ENCODE measurements at regions not wholly inside any gene's neighbourhood (a gene's known extent, or its start where the extent isn't known, plus 50 kb on each side); places are given as distances from the start of the nearest gene placed in this dataset.

GRCh38 chr10:74760086-74760979, 66.1 kb upstream of the KAT6B start:
- H3K27ac Mint-ChIP-seq = no peak overlapping the region

GRCh38 chr10:74763934-74764591, 62.3 kb upstream of the KAT6B start:
- peaks cover 2% of the 10 kb centered on the region for H3K27me3 Mint-ChIP-seq
- POLR2A ChIA-PET = no interaction called here
- H3K36me3 Mint-ChIP-seq (ENCODE audit: low read depth) = no peaks in the 10 kb centered on the region
- H3K9me3 Mint-ChIP-seq = no peaks in the 10 kb centered on the region
- no peak for DNase-seq
- no peaks in the 10 kb centered on the region for H3K4me1 Mint-ChIP-seq
- H3K27ac Mint-ChIP-seq = no peak overlapping the region
- no peak overlapping the region for H3K4me3 Mint-ChIP-seq
- CTCF ChIA-PET = no interaction called here

More at GRCh38 chr10:74760086-74760979, 66.1 kb upstream of the KAT6B start:
- H3K4me3 Mint-ChIP-seq = no peak overlapping the region
- H3K4me1 Mint-ChIP-seq = peaks cover 2% of the 10 kb centered on the region
- ChIA-PET CTCF (interaction anchor here (0.6 kb wide), 1 partner anchor 646 kb away, joined by 3 read pairs; no protein-coding TSS in a partner anchor), POLR2A (no interaction called here)
- no peaks in the 10 kb centered on the region for H3K27me3 Mint-ChIP-seq
- no peaks in the 10 kb centered on the region for H3K9me3 Mint-ChIP-seq
- no peaks in the 10 kb centered on the region for H3K36me3 Mint-ChIP-seq (ENCODE audit: low read depth)
- DNase-seq = no peak

DNA sequence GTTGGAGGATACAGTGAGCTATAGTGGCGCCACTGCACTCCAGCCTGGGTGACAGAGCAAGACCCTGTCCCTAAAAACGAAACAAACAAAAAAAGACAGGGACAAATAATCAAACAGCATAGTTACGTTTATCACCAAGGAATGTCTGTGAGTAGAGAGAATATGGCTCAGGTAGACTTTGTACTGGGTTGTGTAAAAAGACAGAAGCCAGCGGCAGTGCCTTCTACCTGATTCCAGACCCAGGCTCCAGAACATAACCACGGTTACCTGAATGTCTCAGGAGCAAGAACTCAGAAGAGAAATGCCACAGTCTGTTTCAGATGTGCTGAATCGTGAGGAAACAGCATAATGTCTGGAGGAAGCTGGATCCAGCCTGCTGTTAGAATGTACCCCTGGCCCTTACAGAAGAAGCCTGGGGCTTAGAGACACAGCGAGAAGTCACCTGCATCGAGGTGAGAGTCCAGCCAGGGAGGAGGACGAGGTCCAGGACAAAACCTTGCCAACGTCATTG, 60.9 kb upstream of the KAT6B start:
- H3K27me3 Mint-ChIP-seq = peaks cover 2% of the 10 kb centered on the region
- H3K36me3 Mint-ChIP-seq (ENCODE audit: low read depth) = no peaks in the 10 kb centered on the region
- POLR2A ChIA-PET = no interaction called here
- peaks cover 3% of the 10 kb centered on the region for H3K4me1 Mint-ChIP-seq
- no peaks in the 10 kb centered on the region for H3K9me3 Mint-ChIP-seq
- no peak overlapping the region for H3K4me3 Mint-ChIP-seq
- CTCF ChIA-PET = no interaction called here
- no peak for DNase-seq
- no peak overlapping the region for H3K27ac Mint-ChIP-seq

- ChIA-PET POLR2A (no interaction called here), CTCF (no interaction called here)
- Mint-ChIP-seq H3K27me3 (peaks cover 2% of the 10 kb centered on the region), H3K36me3 (ENCODE audit: low read depth) (no peaks in the 10 kb centered on the region), H3K27ac (no peak overlapping the region), H3K4me1 (peaks cover 3% of the 10 kb centered on the region), H3K9me3 (no peaks in the 10 kb centered on the region), H3K4me3 (no peak overlapping the region)
- no peak for DNase-seq
These were observed 59.9 kb upstream of the KAT6B start for GRCh38 chr10:74766501-74766900.

- ChIA-PET CTCF (no interaction called here), POLR2A (no interaction called here)
- Mint-ChIP-seq H3K27me3 (peaks cover 2% of the 10 kb centered on the region), H3K4me1 (peaks cover 3% of the 10 kb centered on the region), H3K36me3 (ENCODE audit: low read depth) (no peaks in the 10 kb centered on the region), H3K27ac (no peak overlapping the region), H3K9me3 (peaks cover 2% of the 10 kb centered on the region), H3K4me3 (no peak overlapping the region)
- no peak for DNase-seq
These were observed 56.0 kb upstream of the KAT6B start for GRCh38 chr10:74770400-74770799.

- DNase-seq = no peak
- ChIA-PET CTCF (interaction anchor here (0.7 kb wide), 1 partner anchor 148 kb away, joined by 5 read pairs; no protein-coding TSS in a partner anchor), POLR2A (no interaction called here)
- Mint-ChIP-seq H3K4me3 (no peak overlapping the region), H3K9me3 (peaks cover 4% of the 10 kb centered on the region), H3K36me3 (ENCODE audit: low read depth) (no peaks in the 10 kb centered on the region), H3K27ac (no peak overlapping the region), H3K27me3 (peaks cover 2% of the 10 kb centered on the region), H3K4me1 (peaks cover 3% of the 10 kb centered on the region)
These were observed 55.3 kb upstream of the KAT6B start for GRCh38 chr10:74771054-74771453.

DNA sequence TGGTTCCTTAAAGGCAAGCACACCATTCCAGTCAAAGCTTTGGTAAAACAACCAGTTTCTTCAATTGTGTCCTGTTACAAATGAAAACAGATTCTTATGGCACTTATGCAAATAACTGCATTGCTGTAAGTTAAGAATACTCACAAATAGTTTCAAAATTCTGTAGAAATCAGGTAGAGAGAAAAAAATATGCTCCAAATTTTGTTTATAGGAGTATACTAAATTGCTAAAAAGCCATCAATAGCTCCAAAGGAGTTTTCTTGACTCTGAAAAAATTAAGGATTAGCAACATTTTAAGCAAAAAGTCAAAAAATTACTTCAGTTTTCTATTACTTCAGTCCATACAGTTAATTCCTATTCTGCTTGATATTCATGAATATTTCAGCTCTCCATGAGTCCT, 51.3 kb upstream of the KAT6B start:
- Mint-ChIP-seq H3K9me3 (peaks cover 17% of the 10 kb centered on the region), H3K4me1 (peaks cover 3% of the 10 kb centered on the region), H3K36me3 (ENCODE audit: low read depth) (no peaks in the 10 kb centered on the region), H3K4me3 (no peak overlapping the region), H3K27me3 (no peaks in the 10 kb centered on the region), H3K27ac (no peak overlapping the region)
- ChIA-PET CTCF (no interaction called here), POLR2A (no interaction called here)
- DNase-seq = no peak
